HEK293 (cell line): ENCODE measurements at regions not wholly inside any gene's neighbourhood (a gene's known extent, or its start where the extent isn't known, plus 50 kb on each side); places are given as distances from the start of the nearest gene placed in this dataset.

ENCODE experiments used
- CTCF ChIP-seq: fragments of 450-650 bp; formaldehyde crosslinking; IDR thresholded peaks from 2 replicates; pipeline ENCODE4 v1.5.1; 2016; ENCODE audit warnings: missing biosample characterization, missing genetic modification characterization
- ELK4 ChIP-seq: IDR thresholded peaks from 2 replicates; pipeline ENCODE4 v1.6.1; 2011; ENCODE audit warnings: mild to moderate bottlenecking, low read depth, low read length, borderline replicate concordance
- HOXA7 ChIP-seq: sonication (generic); formaldehyde crosslinking; IDR thresholded peaks from 2 replicates; pipeline ENCODE4 v1.8.1; 2022; ENCODE audit warnings: missing genetic modification reagents, borderline replicate concordance
- PBX3 ChIP-seq: sonication (generic); formaldehyde crosslinking; IDR thresholded peaks from 2 replicates; pipeline ENCODE4 v1.8.1; 2022; ENCODE audit warnings: mild to moderate bottlenecking, moderate library complexity, missing genetic modification reagents
- TCF7L2 ChIP-seq: IDR thresholded peaks from 2 replicates; pipeline ENCODE4 v1.6.1; 2011; ENCODE audit warnings: low read depth, mild to moderate bottlenecking, inconsistent platforms, low read length, moderate library complexity, borderline replicate concordance
- ZBTB10 ChIP-seq: fragments of 450-650 bp; formaldehyde crosslinking; IDR thresholded peaks from 2 replicates; pipeline ENCODE4 v1.5.1; 2016; ENCODE audit warnings: missing biosample characterization, missing genetic modification characterization
- ZNF121 ChIP-seq: fragments of 450-650 bp; formaldehyde crosslinking; IDR thresholded peaks from 2 replicates; pipeline ENCODE4 v1.5.1; 2016; ENCODE audit warnings: missing biosample characterization, missing genetic modification characterization
- ZNF274 ChIP-seq, 2 experiments: fragments of 200-500 bp in 1 of 2; fragments of 450-650 bp in 1 of 2; sonication (Bioruptor generic) in 1 of 2; formaldehyde crosslinking in 1 of 2; IDR thresholded peaks; 2 replicates each; pipeline versions ENCODE4 v1.5.1 to v1.6.1; 2014 to 2016; ENCODE audit warnings: borderline replicate concordance in 1 of 2, inconsistent platforms in 1 of 2, low read length in 1 of 2, missing biosample characterization in 1 of 2, missing genetic modification characterization in 1 of 2
- ZNF280D ChIP-seq: fragments of 450-650 bp; formaldehyde crosslinking; IDR thresholded peaks from 2 replicates; pipeline ENCODE4 v1.5.1; 2016; ENCODE audit warnings: missing biosample characterization, missing genetic modification characterization
- ZNF341 ChIP-seq: fragments of 450-650 bp; formaldehyde crosslinking; IDR thresholded peaks from 2 replicates; pipeline ENCODE4; 2016; ENCODE audit warnings: low read depth, missing biosample characterization, missing genetic modification characterization
- ZNF354C ChIP-seq: fragments of 450-650 bp; formaldehyde crosslinking; IDR thresholded peaks from 2 replicates; pipeline ENCODE4 v1.5.1; 2016; ENCODE audit warnings: missing biosample characterization, missing genetic modification characterization, low read depth, borderline replicate concordance
- ZNF473 ChIP-seq: fragments of 450-650 bp; formaldehyde crosslinking; IDR thresholded peaks from 2 replicates; pipeline ENCODE4 v1.5.1; 2017; ENCODE audit warnings: missing biosample characterization, missing genetic modification characterization
- ZNF510 ChIP-seq: fragments of 450-650 bp; formaldehyde crosslinking; IDR thresholded peaks from 2 replicates; pipeline ENCODE4 v1.5.1; 2018; ENCODE audit warnings: mild to moderate bottlenecking, missing genetic modification characterization, missing biosample characterization; ENCODE audit not compliant: insufficient replicate concordance

GRCh38 chr11:80694385-80694784, 1253.6 kb upstream of the TENM4 start:
- TF ChIP-seq ZNF341 (tag by site-specific recombination) (no peak), ZNF280D (tag by site-specific recombination) (no peak), ELK4 (no peak), CTCF (tag by site-specific recombination) (no peak), ZNF274 (IDR thresholded peaks at IDR 0.05; ENCODE audit: low read length) (no peak), ZNF274 (tag by site-specific recombination; IDR thresholded peaks at IDR 0.05; ENCODE audit: borderline replicate concordance) (no peak), ZNF510 (tag by site-specific recombination) (no peak), PBX3 (CRISPR knock-in tag) (no peak), ZNF354C (tag by site-specific recombination) (no peak), ZBTB10 (tag by site-specific recombination) (no peak), HOXA7 (no peak), TCF7L2 (no peak), ZNF473 (no peak), ZNF121 (tag by site-specific recombination) (no peak)
